ENCODE measurements at regions not wholly inside any gene's neighbourhood (a gene's known extent, or its start where the extent isn't known, plus 50 kb on each side); places are given as distances from the start of the nearest gene placed in this dataset.

DNA sequence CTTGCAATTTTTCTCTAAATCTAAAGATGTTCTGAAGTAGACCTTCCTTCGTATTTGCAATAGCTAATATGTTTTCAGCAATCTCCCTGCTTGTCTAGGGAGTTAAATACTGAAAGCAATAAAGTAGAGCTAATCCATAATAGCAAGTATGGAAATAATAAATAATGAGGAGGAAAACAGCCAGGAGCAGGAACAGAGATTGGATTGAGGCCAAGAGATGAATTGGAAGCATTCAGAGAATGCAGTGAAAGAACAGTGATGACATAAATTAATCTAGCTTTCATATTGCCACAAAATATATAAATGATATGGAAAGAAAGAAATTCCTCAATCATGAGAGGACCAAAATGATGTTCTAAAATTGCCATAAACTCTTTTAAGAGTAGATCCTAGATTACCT is 679.7 kb downstream of the METTL4 start:
- no peak for FAIRE-seq

DNA sequence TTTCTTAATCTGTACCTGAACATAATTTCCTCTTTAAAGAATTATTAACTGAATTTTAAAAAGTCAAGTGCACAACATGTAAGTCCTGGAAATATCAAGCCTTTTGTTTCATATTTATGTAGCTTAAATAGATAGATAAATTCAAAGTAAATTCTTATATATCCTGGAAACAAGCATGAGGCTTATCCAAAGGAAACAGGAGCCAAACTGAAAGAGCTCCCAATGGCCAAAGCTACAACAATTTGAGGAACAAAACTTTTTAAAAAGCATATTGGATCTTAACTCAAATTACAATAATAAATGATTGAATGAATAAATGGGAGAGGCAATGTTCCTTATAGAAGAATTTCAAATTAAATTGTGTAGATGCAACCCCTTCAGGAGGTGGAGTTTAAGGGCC is 679.1 kb downstream of the METTL4 start:
- no peak for FAIRE-seq

DNA sequence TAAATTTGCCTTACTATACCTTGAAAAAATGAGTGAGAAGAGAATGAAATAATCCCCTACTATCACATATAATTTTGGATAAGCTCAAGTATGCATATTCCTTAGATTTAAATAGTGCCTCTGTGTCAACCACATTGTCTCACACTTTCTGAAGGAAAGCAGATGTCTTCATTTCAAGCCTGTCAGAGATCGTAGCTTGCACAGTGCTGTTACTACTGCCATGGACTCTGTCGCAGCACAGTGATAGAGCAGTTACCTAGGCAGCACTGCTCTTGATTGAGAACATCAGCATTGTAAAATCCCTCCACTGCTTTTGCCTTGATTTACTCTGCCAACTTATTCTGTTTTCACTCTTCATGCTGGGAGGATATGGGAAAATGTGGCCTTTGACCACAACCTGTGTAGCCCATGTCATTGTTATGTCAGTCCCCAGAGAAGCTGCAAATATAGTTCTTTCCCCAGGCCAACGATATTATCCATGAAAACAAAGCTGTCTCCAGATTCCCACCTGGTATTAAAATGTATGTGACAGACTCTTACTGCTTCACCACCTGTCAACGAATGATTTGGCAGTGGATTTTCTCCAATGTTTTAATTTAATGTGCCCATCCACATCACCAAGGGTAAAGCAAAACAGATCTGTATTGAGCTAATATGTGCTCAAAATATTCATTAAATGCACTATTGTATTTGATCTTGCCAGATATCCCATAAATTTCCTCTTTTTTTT is 675.7 kb downstream of the METTL4 start:
- no peak for FAIRE-seq

DNA sequence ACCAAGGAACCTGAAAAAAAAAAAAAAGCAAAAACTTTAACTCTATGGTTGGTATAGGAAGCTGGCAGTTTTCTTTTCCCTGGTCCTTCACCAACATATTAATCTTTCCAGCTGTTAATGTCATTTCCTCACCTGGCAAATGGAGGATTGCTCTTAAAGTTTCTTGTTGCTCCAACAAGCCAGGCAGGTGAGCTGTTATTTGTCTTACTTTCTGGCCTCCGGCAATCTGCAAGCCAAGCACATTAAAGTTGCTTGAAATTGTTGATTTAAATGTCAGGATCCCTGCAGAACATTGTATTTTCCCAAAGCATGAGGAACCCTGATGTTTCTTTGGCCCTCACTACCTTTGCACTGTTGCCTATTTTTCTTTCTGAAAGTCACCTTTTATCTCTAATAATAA is 664.9 kb downstream of the METTL4 start:
- no peak for FAIRE-seq

DNA sequence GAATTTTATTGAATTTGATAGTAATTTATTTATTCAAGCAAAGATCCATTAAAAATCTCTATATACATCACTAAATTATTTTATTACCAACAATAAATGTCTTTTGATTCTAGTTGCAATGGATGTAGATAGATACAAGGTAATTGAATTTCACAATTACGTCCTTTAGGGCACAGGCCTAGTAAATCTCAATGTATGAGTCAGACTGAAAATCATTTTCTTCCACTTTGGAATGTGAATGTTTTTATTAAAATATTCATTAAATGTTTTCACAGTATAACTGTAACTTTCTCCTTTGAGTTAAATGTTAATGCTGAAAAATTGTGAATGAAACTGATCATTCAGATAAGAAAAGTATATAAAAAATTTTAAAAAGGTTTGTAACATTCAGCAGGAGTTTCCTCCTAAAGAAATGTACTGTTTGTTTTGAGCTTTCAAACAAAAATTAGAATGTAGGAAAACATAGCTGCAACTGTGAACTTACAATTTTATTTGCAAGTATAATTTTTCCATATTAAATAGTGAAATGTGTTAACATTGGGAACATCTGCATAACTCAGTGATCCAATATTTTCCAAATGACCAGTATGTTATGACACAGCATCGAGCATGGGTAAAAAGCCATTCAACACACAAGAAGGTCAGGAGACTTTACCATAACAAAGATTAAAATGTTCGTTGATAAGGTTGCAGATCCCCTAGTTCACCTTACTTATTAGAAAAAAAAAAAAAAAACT is 663.7 kb downstream of the METTL4 start:
- FAIRE-seq = no peak

DNA sequence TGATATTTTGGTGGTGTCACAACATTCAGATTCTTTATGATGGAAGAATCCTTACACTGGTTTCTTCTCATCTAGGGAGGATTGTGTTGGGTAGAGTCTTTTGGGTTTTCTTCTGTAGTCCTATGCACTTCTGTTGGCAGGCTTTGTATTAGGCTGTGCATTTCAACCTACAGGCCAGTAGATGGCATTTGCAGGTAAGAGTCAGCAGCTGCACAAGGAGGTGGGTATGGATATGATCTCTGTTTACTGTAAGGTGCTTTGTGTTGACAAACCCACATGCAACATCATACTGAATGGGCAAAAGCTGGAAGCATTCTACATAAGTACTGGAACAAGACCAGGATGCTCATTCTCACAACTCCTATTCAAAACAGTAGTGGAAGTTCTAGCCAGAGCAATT is 656.8 kb downstream of the METTL4 start:
- no peak for FAIRE-seq

DNA sequence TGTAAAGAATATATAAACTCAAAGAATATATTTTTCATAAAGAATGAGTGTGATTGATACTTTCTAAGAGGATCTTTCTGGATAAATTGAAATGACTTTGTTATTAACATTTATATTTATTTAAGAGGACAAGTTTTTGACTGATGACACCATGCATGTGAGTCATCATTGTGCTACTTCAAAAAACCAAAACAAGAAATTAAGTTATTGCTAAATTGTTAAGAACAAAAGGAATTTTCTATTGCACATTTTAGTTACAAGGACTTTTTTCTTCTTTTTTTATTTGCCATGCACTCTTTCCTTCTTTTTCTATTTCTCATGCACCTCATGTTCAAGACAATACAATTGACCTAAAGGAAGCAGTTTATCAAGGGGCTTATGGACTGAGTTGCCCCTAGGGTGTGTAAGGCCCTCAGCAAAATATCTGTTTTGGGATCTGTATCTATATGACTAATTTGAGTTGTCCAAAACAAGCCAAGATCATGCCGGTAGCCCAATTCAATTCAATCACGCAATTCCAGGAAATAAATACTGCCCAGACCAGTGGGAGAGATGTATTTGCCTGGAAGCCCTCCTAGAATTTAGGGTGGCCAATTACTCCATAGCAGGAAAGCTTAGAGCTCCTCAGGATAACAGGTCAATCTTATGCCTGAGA is 654.3 kb downstream of the METTL4 start:
- no peak for FAIRE-seq

GRCh38 chr18:1917569-1917968 is 653.7 kb downstream of the METTL4 start:
- no peak for FAIRE-seq

DNA sequence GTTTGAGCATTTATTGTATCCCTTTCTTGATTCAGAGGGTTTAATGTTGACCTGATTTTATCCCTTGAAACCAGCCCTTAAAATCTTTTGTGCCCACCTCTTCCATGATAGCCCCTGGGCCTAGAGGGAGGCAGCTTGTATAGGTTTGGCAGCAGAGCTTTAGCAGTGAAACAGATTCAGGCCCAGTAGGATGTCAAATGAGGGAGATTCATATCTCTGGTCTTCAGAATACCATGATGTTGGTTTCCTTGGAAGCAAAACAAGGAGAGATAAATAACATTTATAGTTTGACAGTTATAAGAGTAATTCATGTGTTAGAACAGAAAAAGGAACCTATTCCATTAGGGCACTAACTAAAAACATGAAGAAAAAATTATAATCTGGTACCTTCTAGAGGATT is 649.2 kb downstream of the METTL4 start:
- no peak for FAIRE-seq

DNA sequence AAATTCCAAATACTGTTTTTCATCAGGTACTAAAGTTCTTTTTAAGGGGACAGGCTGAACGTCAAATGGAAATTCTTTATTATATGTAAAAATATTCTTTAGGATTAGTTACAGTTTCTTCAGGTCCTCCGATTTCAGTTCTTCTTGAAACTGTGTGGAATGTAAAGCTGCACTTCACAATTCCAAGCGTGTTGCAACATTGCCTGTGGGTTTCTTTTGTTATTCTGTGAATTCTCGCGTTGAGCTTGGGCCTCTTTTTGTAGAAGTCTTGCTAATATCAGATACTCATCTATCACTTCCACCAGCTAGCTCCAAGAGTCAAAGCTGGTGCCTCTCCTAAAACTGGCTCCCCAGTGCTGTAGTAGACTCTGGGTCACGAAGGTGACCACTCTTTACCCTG is 642.6 kb downstream of the METTL4 start:
- no peak for FAIRE-seq

- FAIRE-seq = no peak
These were observed 641.6 kb downstream of the METTL4 start for GRCh38 chr18:1929720-1930119.

- no peak for FAIRE-seq
These were observed 640.7 kb downstream of the METTL4 start for GRCh38 chr18:1930291-1931270.

- FAIRE-seq = no peak
These were observed 618.8 kb downstream of the METTL4 start for GRCh38 chr18:1952486-1952885.

- FAIRE-seq = no peak
These were observed 616.6 kb downstream of the METTL4 start for GRCh38 chr18:1954583-1955312.

DNA sequence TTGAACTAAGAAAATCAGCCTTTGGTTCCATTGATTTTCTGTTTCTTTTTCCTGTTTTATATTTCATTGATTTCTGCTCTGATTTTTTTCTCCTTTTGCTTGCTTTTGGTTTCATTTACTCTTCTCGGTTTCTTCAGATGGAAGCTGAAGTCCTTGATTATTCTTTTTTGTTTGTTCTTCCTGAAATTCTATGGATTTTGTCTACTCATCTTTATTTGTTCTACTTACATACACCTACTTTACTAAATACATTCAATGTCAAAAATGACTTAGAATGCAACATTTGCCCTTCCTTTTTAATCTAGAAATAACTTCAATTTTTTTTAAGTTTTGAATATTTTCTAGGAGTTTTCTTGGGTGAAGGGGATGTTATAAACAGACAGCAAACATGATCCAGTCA is 612.5 kb downstream of the METTL4 start:
- FAIRE-seq = no peak

GRCh38 chr18:1965016-1965415 is 606.3 kb downstream of the METTL4 start:
- no peak for FAIRE-seq

- FAIRE-seq = no peak
These were observed 605.8 kb downstream of the METTL4 start for GRCh38 chr18:1965541-1965940.

- no peak for FAIRE-seq
These were observed 602.4 kb downstream of the METTL4 start for GRCh38 chr18:1968801-1969498.

DNA sequence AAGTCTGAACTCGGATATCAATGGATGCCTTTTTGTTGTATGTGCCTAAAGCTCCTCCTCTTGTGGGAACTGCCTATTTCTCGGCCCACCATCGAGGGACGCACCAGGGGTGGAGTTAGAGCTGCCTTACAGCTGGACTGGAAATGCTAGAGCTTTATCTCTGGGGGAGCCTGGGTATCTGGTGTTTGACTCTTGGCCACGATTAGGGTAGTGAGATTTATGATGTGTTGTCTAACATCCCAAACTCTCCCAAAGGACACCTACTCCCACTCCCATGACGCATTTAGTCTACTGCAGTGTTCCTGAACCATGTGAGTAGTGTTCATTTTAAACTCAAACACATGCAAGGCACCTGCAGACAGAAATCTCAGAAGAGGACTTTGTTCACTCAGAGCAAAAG is 594.8 kb downstream of the METTL4 start:
- FAIRE-seq = no peak

DNA sequence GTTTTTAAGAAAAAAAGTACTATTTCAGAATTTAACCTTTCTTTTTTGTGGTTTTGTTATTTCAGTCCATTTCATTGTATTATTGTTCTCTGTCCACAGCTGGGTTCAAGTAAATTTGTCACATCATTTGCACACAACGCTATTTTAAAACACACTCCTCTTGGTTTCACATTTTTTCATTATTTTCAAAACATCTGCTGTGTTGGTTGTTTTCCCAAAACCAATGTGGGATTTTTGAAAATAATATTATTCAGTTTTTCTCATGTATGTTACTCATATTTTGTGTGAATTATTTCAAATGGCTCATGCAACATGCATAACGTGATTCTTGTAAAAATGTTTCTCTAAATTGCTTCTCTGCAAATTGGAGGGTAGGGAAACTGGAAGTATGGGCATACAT is 589.2 kb downstream of the METTL4 start:
- FAIRE-seq = no peak

DNA sequence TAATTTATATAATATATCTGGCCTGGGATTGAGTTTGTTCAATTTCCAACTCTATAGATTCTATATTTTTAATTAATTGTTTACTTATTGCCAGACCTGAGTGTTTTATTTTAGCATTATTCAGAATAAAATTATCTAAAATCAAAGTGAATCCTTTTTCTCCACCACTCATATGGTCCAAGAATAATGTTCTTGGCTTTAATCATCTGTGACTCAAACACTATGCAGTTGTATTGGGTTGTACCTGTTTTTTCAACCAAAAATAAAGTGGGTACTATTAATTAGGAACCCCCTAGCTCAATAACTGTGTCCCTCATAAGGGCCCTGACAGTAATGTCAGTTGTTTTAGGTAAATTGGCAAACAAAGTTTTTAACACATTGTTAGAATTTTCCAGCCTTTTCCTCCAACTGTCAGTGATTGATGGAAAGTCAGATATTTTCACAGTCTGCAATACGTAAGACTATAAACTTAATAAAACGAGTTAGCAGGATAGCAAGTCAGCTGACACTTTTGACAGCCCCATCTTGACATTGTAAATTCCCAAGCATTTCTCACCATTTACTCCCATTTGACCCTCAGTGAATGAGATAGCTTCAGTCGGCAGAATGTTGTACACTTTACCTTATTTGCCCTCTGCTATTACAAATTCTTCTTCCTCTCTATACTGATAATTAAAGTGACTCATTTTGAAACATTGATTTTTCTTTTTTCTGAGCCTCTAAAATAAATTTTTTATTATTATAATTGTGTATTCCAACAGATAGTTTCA is 587.4 kb downstream of the METTL4 start:
- FAIRE-seq = no peak
